ENCODE measurements at regions not wholly inside any gene's neighbourhood (a gene's known extent, or its start where the extent isn't known, plus 50 kb on each side); places are given as distances from the start of the nearest gene placed in this dataset.
"Not testable (repeated sequence)": the region's sequence is repeated elsewhere in the genome, so short reads cannot be mapped to it uniquely, and the experiment has no call there.

- DNase-seq (no peak), ATAC-seq (replicated peaks) (no peak)
- H3K27me3 Mint-ChIP-seq, result no peaks in the 10 kb centered on the region
- H3K9me3 Mint-ChIP-seq, result peaks cover 0 to 3% of the 10 kb centered on the region in 2 donors
- no peak overlapping the region for H3K4me3 Mint-ChIP-seq
- H3K27ac Mint-ChIP-seq, result no peak overlapping the region
- peaks cover 0 to 4% of the 10 kb centered on the region in 2 donors for H3K4me1 Mint-ChIP-seq (ENCODE audit: low read depth in 2 of 2)
- no peaks in the 10 kb centered on the region for H3K36me3 Mint-ChIP-seq (ENCODE audit: insufficient read depth)
Measured at GRCh38 chr6:21918041-21918440, 324.5 kb downstream of the SOX4 start.

GRCh38 chr6:21918666-21919065, 325.1 kb downstream of the SOX4 start:
- Mint-ChIP-seq H3K27ac (no peak overlapping the region), H3K4me3 (no peak overlapping the region), H3K4me1 (ENCODE audit: low read depth in 2 of 2) (peaks cover 0 to 4% of the 10 kb centered on the region in 2 donors), H3K9me3 (peaks cover 0 to 3% of the 10 kb centered on the region in 2 donors), H3K36me3 (ENCODE audit: insufficient read depth) (no peaks in the 10 kb centered on the region), H3K27me3 (no peaks in the 10 kb centered on the region)
- DNase-seq (no peak), ATAC-seq (replicated peaks) (no peak)

GRCh38 chr6:21922086-21922485, 328.5 kb downstream of the SOX4 start:
- no peak overlapping the region for H3K27ac Mint-ChIP-seq
- no peaks in the 10 kb centered on the region for H3K27me3 Mint-ChIP-seq
- no peaks in the 10 kb centered on the region for H3K36me3 Mint-ChIP-seq (ENCODE audit: insufficient read depth)
- DNase-seq (no peak), ATAC-seq (replicated peaks) (no peak)
- no peak overlapping the region for H3K4me3 Mint-ChIP-seq
- H3K4me1 Mint-ChIP-seq (ENCODE audit: low read depth in 2 of 2), result no peaks in the 10 kb centered on the region
- peaks cover 5 to 13% of the 10 kb centered on the region in 2 donors for H3K9me3 Mint-ChIP-seq

- Mint-ChIP-seq H3K27me3 (no peaks in the 10 kb centered on the region), H3K4me3 (no peak overlapping the region), H3K27ac (no peak overlapping the region), H3K36me3 (ENCODE audit: insufficient read depth) (no peaks in the 10 kb centered on the region), H3K4me1 (ENCODE audit: low read depth in 2 of 2) (no peaks in the 10 kb centered on the region), H3K9me3 (peaks cover 6 to 13% of the 10 kb centered on the region in 2 donors)
- ATAC-seq (replicated peaks) (no peak), DNase-seq (no peak)
Measured at GRCh38 chr6:21924002-21924401, 330.5 kb downstream of the SOX4 start.

GRCh38 chr6:21928827-21929226, 335.3 kb downstream of the SOX4 start:
- DNase-seq (no peak), ATAC-seq (replicated peaks) (no peak)
- H3K27ac Mint-ChIP-seq, result no peak overlapping the region
- H3K4me1 Mint-ChIP-seq (ENCODE audit: low read depth in 2 of 2), result no peaks in the 10 kb centered on the region
- no peaks in the 10 kb centered on the region for H3K36me3 Mint-ChIP-seq (ENCODE audit: insufficient read depth)
- peaks cover 7 to 13% of the 10 kb centered on the region in 2 donors for H3K9me3 Mint-ChIP-seq
- no peaks in the 10 kb centered on the region for H3K27me3 Mint-ChIP-seq
- no peak overlapping the region for H3K4me3 Mint-ChIP-seq

GRCh38 chr6:21931641-21932335, 338.2 kb downstream of the SOX4 start:
- H3K9me3 Mint-ChIP-seq, result peaks cover 6 to 7% of the 10 kb centered on the region in 2 donors
- no peak overlapping the region for H3K27ac Mint-ChIP-seq
- no peaks in the 10 kb centered on the region for H3K27me3 Mint-ChIP-seq
- H3K4me3 Mint-ChIP-seq, result no peak overlapping the region
- H3K4me1 Mint-ChIP-seq (ENCODE audit: low read depth in 2 of 2), result no peaks in the 10 kb centered on the region
- H3K36me3 Mint-ChIP-seq (ENCODE audit: insufficient read depth), result no peaks in the 10 kb centered on the region
- DNase-seq (no peak), ATAC-seq (replicated peaks) (no peak)

GRCh38 chr6:21933351-21933750, 339.8 kb downstream of the SOX4 start:
- H3K27me3 Mint-ChIP-seq, result no peaks in the 10 kb centered on the region
- H3K36me3 Mint-ChIP-seq (ENCODE audit: insufficient read depth), result no peaks in the 10 kb centered on the region
- peaks cover 3 to 7% of the 10 kb centered on the region in 2 donors for H3K9me3 Mint-ChIP-seq
- H3K4me3 Mint-ChIP-seq, result no peak overlapping the region
- ATAC-seq (replicated peaks) (no peak), DNase-seq (no peak)
- no peaks in the 10 kb centered on the region for H3K4me1 Mint-ChIP-seq (ENCODE audit: low read depth in 2 of 2)
- H3K27ac Mint-ChIP-seq, result no peak overlapping the region

- Mint-ChIP-seq H3K9me3 (peaks cover 1 to 7% of the 10 kb centered on the region in 2 donors), H3K4me1 (ENCODE audit: low read depth in 2 of 2) (no peaks in the 10 kb centered on the region), H3K36me3 (ENCODE audit: insufficient read depth) (no peaks in the 10 kb centered on the region), H3K27ac (no peak overlapping the region), H3K4me3 (no peak overlapping the region), H3K27me3 (no peaks in the 10 kb centered on the region)
- no peak for ATAC-seq (replicated peaks)
- DNase-seq, result no peak
Measured at GRCh38 chr6:21935142-21935541, 341.6 kb downstream of the SOX4 start.

GRCh38 chr6:21935561-21936028, 342.0 kb downstream of the SOX4 start:
- Mint-ChIP-seq H3K27me3 (no peaks in the 10 kb centered on the region), H3K4me1 (ENCODE audit: low read depth in 2 of 2) (no peaks in the 10 kb centered on the region), H3K27ac (no peak overlapping the region), H3K9me3 (peaks cover 1 to 7% of the 10 kb centered on the region in 2 donors), H3K36me3 (ENCODE audit: insufficient read depth) (no peaks in the 10 kb centered on the region), H3K4me3 (no peak overlapping the region)
- DNase-seq (no peak), ATAC-seq (replicated peaks) (no peak)

GRCh38 chr6:21937466-21937865, 343.9 kb downstream of the SOX4 start:
- Mint-ChIP-seq H3K36me3 (ENCODE audit: insufficient read depth) (no peaks in the 10 kb centered on the region), H3K9me3 (peaks cover 0 to 7% of the 10 kb centered on the region in 2 donors), H3K27ac (no peak overlapping the region), H3K4me3 (no peak overlapping the region), H3K27me3 (no peaks in the 10 kb centered on the region), H3K4me1 (ENCODE audit: low read depth in 2 of 2) (no peaks in the 10 kb centered on the region)
- ATAC-seq (replicated peaks), result no peak
- DNase-seq, result no peak

GRCh38 chr6:21939066-21939465, 345.5 kb downstream of the SOX4 start:
- not testable (repeated sequence) for H3K4me3 Mint-ChIP-seq; H3K27ac Mint-ChIP-seq; H3K9me3 Mint-ChIP-seq; H3K27me3 Mint-ChIP-seq; DNase-seq; ATAC-seq (replicated peaks); H3K36me3 Mint-ChIP-seq (ENCODE audit: insufficient read depth); H3K4me1 Mint-ChIP-seq (ENCODE audit: low read depth in 2 of 2)

- DNase-seq, result no peak
- Mint-ChIP-seq H3K4me3 (no peak overlapping the region), H3K36me3 (ENCODE audit: insufficient read depth) (no peaks in the 10 kb centered on the region), H3K9me3 (no peaks in the 10 kb centered on the region), H3K27ac (no peak overlapping the region), H3K4me1 (ENCODE audit: low read depth in 2 of 2) (no peaks in the 10 kb centered on the region), H3K27me3 (no peaks in the 10 kb centered on the region)
- no peak for ATAC-seq (replicated peaks)
Measured at GRCh38 chr6:21941926-21942325, 348.4 kb downstream of the SOX4 start.

GRCh38 chr6:21942897-21943296, 349.3 kb downstream of the SOX4 start:
- Mint-ChIP-seq H3K4me3 (no peak overlapping the region), H3K9me3 (no peaks in the 10 kb centered on the region), H3K27ac (no peak overlapping the region), H3K36me3 (ENCODE audit: insufficient read depth) (no peaks in the 10 kb centered on the region), H3K27me3 (no peaks in the 10 kb centered on the region), H3K4me1 (ENCODE audit: low read depth in 2 of 2) (no peaks in the 10 kb centered on the region)
- no peak for DNase-seq
- ATAC-seq (replicated peaks), result no peak

GRCh38 chr6:21946298-21946783, 350.5 kb downstream of the PRL start:
- no peaks in the 10 kb centered on the region for H3K36me3 Mint-ChIP-seq (ENCODE audit: insufficient read depth)
- no peak overlapping the region for H3K4me3 Mint-ChIP-seq
- H3K27me3 Mint-ChIP-seq, result no peaks in the 10 kb centered on the region
- H3K4me1 Mint-ChIP-seq (ENCODE audit: low read depth in 2 of 2), result no peaks in the 10 kb centered on the region
- no peak overlapping the region for H3K27ac Mint-ChIP-seq
- ATAC-seq (replicated peaks) (no peak), DNase-seq (no peak)
- no peaks in the 10 kb centered on the region for H3K9me3 Mint-ChIP-seq
